ENCODE measurements at regions not wholly inside any gene's neighbourhood (a gene's known extent, or its start where the extent isn't known, plus 50 kb on each side); places are given as distances from the start of the nearest gene placed in this dataset.

GRCh38 chr4:131093303-131093702 is 1997.4 kb downstream of the C4orf33 start:
- Histone ChIP-seq H3K4me3 (ENCODE audit: low read depth, low read length, poor library complexity, severe bottlenecking) (no peak overlapping the region), H3K9me3 (ENCODE audit: low read depth, low read length, poor library complexity, severe bottlenecking) (no peaks in the 10 kb centered on the region), H3K27ac (ENCODE audit: low read depth, low read length, poor library complexity, severe bottlenecking) (no peak overlapping the region), H3K27me3 (replicated peaks; ENCODE audit: insufficient read depth, low read depth, low read length, poor library complexity) (no peaks in the 10 kb centered on the region), H3K4me1 (ENCODE audit: insufficient read depth, low read length, poor library complexity, severe bottlenecking) (no peaks in the 10 kb centered on the region), H3K36me3 (ENCODE audit: insufficient read depth, low read length, poor library complexity, severe bottlenecking) (no peaks in the 10 kb centered on the region)
- intact Hi-C loops (cut with micrococcal nuclease; ENCODE audit: unreplicated experiment) = loop anchor here (5.0 to 10.0 kb wide), 5 partner anchors 531 to 1521 kb away; no protein-coding TSS in a partner anchor
- ChIA-PET CTCF (no interaction called here), POLR2A (ENCODE audit: low non-redundant PET) (no interaction called here)
- DNase-seq (ENCODE audit: low spot score) = no peak
- BruUV-seq (replicated peaks) = no TSS peak
- TF ChIP-seq CTCF (conservative IDR thresholded peaks at IDR 0.05; ENCODE audit: low read depth, low read length) (no peak), EZH2 (IDR thresholded peaks at IDR 0.05; ENCODE audit: borderline replicate concordance, low read depth, low read length, poor library complexity, severe bottlenecking) (no peak)

- Histone ChIP-seq H3K9me3 (ENCODE audit: low read depth, low read length, poor library complexity, severe bottlenecking) (no peaks in the 10 kb centered on the region), H3K36me3 (ENCODE audit: insufficient read depth, low read length, poor library complexity, severe bottlenecking) (no peaks in the 10 kb centered on the region), H3K4me3 (ENCODE audit: low read depth, low read length, poor library complexity, severe bottlenecking) (no peak overlapping the region), H3K27ac (ENCODE audit: low read depth, low read length, poor library complexity, severe bottlenecking) (no peak overlapping the region), H3K4me1 (ENCODE audit: insufficient read depth, low read length, poor library complexity, severe bottlenecking) (no peaks in the 10 kb centered on the region), H3K27me3 (replicated peaks; ENCODE audit: insufficient read depth, low read depth, low read length, poor library complexity) (no peaks in the 10 kb centered on the region)
- POLR2A ChIA-PET (ENCODE audit: low non-redundant PET) = no interaction called here
- intact Hi-C loops (cut with micrococcal nuclease; ENCODE audit: unreplicated experiment) = loop anchor here (10.0 kb wide), 3 partner anchors 546 to 1516 kb away; no protein-coding TSS in a partner anchor
- CTCF ChIA-PET = no interaction called here
- BruUV-seq (replicated peaks) = no TSS peak
- TF ChIP-seq EZH2 (IDR thresholded peaks at IDR 0.05; ENCODE audit: borderline replicate concordance, low read depth, low read length, poor library complexity, severe bottlenecking) (no peak), CTCF (conservative IDR thresholded peaks at IDR 0.05; ENCODE audit: low read depth, low read length) (no peak)
- no peak for DNase-seq (ENCODE audit: low spot score)
These were observed 2003.0 kb downstream of the C4orf33 start for GRCh38 chr4:131098976-131099375.

- no peaks in the 10 kb centered on the region for H3K9me3 ChIP-seq (ENCODE audit: low read depth, low read length, poor library complexity, severe bottlenecking)
- ChIA-PET POLR2A (ENCODE audit: low non-redundant PET) (no interaction called here), CTCF (no interaction called here)
- no TSS peak for BruUV-seq (replicated peaks)
- H3K4me3 ChIP-seq (ENCODE audit: low read depth, low read length, poor library complexity, severe bottlenecking) = no peak overlapping the region
- no peak overlapping the region for H3K27ac ChIP-seq (ENCODE audit: low read depth, low read length, poor library complexity, severe bottlenecking)
- H3K36me3 ChIP-seq (ENCODE audit: insufficient read depth, low read length, poor library complexity, severe bottlenecking) = no peaks in the 10 kb centered on the region
- no peak for TF ChIP-seq EZH2 (IDR thresholded peaks at IDR 0.05; ENCODE audit: borderline replicate concordance, low read depth, low read length, poor library complexity, severe bottlenecking)
- TF ChIP-seq CTCF (conservative IDR thresholded peaks at IDR 0.05; ENCODE audit: low read depth, low read length) = no peak
- DNase-seq (ENCODE audit: low spot score) = no peak
- H3K27me3 ChIP-seq (replicated peaks; ENCODE audit: insufficient read depth, low read depth, low read length, poor library complexity) = no peaks in the 10 kb centered on the region
- intact Hi-C loops (cut with micrococcal nuclease; ENCODE audit: unreplicated experiment) = no loop called here
- peaks cover 9% of the 10 kb centered on the region for H3K4me1 ChIP-seq (ENCODE audit: insufficient read depth, low read length, poor library complexity, severe bottlenecking)
These were observed 2017.3 kb downstream of the C4orf33 start for GRCh38 chr4:131113273-131113672.

Measured in A673 (cell line).